ENCODE measurements at regions not wholly inside any gene's neighbourhood (a gene's known extent, or its start where the extent isn't known, plus 50 kb on each side); places are given as distances from the start of the nearest gene placed in this dataset.

DNA sequence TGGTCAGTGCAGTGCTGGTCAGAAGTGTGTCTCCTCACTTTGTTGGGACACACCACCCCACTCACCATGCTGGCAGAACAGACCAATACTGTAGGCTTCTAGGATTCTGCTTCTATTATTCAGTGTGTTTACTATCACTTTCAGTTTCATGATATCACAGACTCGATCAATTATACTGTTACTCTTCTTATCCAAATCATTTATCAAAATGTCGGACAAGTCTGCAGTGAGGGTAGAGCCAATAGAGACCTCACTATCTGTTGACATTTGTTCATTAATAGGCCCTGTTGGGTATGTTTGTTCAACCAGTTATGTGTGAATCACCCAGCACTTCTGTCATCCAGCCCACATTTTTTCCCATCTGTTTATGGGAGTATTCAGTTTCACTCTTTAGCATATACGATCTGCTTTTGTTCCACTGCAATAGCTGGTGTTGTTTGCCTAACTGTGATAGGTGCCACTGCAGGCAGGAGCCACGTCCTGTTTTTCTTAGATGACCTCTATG, 140.1 kb downstream of the NRN1 start:
- DNase-seq (ENCODE audit: low read depth) = peak; percentile 73
- peak overlapping the region; percentile 33 for H3K4me3 ChIP-seq (ENCODE audit: low read depth, low read length)
- TF ChIP-seq, protein P1, sequence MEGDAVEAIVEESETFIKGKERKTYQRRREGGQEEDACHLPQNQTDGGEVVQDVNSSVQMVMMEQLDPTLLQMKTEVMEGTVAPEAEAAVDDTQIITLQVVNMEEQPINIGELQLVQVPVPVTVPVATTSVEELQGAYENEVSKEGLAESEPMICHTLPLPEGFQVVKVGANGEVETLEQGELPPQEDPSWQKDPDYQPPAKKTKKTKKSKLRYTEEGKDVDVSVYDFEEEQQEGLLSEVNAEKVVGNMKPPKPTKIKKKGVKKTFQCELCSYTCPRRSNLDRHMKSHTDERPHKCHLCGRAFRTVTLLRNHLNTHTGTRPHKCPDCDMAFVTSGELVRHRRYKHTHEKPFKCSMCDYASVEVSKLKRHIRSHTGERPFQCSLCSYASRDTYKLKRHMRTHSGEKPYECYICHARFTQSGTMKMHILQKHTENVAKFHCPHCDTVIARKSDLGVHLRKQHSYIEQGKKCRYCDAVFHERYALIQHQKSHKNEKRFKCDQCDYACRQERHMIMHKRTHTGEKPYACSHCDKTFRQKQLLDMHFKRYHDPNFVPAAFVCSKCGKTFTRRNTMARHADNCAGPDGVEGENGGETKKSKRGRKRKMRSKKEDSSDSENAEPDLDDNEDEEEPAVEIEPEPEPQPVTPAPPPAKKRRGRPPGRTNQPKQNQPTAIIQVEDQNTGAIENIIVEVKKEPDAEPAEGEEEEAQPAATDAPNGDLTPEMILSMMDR (IDR thresholded peaks at IDR 0.05; ENCODE audit: control insufficient read depth, extremely low read depth, insufficient read depth) = no peak

DNA sequence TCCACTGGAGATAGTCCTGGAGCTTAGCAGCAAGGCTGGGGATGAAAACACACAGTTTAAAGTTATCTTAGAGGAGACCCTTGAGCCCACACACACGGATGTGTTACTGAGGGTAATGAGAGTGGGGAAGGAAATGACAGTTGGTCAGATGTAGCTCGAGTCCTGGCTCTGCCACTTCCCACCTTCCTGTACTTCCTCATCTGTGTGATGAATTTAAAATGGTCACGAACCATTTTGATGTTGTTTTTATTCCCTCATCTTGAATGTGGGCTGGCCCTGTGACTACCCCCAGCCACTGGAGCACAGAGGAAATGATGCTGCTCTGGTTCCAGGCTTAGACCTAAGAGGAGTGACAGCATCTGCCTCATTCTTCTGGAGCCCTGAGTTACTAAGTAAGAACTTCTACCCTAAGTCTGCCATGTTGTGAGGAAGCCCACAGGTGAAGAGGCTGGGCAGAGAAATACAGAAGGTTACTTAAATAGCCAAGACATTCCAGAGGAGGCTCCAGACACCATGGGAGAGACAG, 141.2 kb downstream of the NRN1 start:
- TF ChIP-seq, protein P1 (IDR thresholded peaks at IDR 0.05; ENCODE audit: control insufficient read depth, extremely low read depth, insufficient read depth) = no peak
- DNase-seq (ENCODE audit: low read depth) = no peak
- H3K4me3 ChIP-seq (ENCODE audit: low read depth, low read length) = no peak overlapping the region

DNA sequence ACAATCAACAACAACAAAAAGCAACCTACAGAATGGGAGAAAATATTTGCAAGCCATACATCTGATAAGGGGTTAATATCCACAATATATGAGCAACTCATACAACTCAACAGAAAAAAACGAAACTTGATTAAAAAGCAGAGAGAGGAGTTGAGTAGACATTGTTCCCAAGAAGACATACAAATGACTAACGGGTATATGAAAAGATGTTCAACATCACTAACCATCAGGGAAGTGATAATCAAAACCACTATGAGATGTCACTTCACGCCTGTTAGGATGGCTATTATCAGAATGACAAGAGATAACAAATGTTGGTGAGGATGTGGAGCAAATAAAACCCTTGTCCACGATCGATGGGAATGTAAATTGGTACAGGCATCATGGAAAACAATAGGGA, 145.9 kb downstream of the NRN1 start:
- no peak overlapping the region for H3K4me3 ChIP-seq (ENCODE audit: low read depth, low read length)
- no peak for DNase-seq (ENCODE audit: low read depth)
- TF ChIP-seq, protein P1 (IDR thresholded peaks at IDR 0.05; ENCODE audit: control insufficient read depth, extremely low read depth, insufficient read depth) = no peak

DNA sequence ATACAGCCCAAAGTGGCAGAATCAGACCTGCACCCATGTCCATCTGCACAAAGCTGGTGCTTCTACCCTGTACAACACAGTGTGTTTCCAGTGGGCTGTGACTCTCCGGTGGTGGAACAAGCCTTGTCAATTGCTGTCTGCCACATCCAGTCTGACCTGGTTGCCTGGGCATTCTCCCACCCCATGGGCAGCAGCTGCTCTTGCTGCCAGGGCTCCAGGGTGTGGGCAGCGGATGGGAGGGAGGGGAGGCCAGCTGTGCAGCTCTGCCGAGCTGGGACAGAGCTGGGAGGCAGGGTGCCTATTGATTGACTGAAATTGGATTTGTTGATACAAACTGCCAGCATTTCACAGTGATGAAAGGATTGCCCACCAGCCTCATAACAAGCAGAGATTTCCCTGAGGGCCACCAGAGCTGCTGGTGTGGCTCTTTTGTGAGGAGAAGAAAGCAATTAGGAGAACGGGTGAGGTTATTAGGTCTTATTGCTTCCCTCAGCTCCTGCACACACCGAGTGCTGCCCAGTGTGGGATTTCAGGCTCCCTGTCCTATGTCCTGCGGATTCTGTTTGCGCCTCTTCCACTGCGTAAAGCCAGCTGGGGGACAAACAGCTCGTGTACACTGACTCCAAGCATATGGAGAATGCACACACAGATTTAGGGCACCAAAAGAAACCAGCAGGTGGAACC, 150.8 kb downstream of the NRN1 start:
- TF ChIP-seq, protein P1 (IDR thresholded peaks at IDR 0.05; ENCODE audit: control insufficient read depth, extremely low read depth, insufficient read depth) = no peak
- DNase-seq (ENCODE audit: low read depth) = no peak
- no peak overlapping the region for H3K4me3 ChIP-seq (ENCODE audit: low read depth, low read length)

DNA sequence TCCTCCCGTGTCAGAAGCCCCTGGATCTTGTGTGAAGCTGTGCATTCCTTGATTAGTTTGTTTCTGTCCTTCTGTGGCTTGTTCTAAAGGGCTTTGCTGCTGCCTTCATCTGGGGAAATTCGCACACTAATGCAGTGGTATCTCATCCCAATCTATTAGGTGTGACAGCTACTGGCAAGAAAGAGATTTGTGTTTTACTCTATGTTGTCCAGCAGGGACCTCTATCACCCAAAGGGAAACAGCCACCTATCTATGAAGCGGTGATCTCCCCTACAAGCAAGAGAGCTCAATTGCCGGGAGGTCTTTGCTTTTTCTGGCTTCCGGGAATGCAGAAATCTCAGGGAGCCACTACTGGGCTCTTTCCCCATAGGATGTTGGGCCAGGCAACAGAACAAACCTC, 151.8 kb downstream of the NRN1 start:
- TF ChIP-seq, protein P1 (IDR thresholded peaks at IDR 0.05; ENCODE audit: control insufficient read depth, extremely low read depth, insufficient read depth) = no peak
- H3K4me3 ChIP-seq (ENCODE audit: low read depth, low read length) = no peak overlapping the region
- DNase-seq (ENCODE audit: low read depth) = no peak

DNA sequence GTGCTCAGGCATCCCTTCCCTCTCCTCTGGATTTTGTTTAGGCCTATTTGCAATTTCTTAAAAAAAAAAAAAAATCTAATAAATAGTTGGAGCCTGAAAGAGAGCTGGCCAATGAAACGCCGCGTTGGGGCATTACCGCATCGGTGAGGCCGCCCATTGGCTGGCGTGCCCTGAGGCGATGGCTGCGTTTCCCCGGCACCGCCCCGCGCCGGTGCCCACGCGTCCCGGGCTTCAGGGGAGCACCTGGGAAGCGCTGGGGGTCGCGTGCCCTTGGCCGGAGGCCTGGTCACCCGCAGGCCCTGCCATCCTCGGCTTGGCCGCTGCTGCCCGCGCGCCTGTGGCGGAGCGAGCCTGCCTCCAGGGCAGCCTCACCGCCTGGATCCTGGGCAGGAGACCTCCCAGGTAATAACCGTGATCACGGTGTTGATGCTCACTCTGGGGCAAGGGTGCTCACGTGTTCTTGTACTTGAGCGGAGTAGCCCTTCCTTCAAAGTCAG, 155.4 kb downstream of the NRN1 start:
- TF ChIP-seq, protein P1 (IDR thresholded peaks at IDR 0.05; ENCODE audit: control insufficient read depth, extremely low read depth, insufficient read depth) = no peak
- no peak for DNase-seq (ENCODE audit: low read depth)
- H3K4me3 ChIP-seq (ENCODE audit: low read depth, low read length) = no peak overlapping the region
